ENCODE measurements at regions not wholly inside any gene's neighbourhood (a gene's known extent, or its start where the extent isn't known, plus 50 kb on each side); places are given as distances from the start of the nearest gene placed in this dataset.
"Not testable (repeated sequence)": the region's sequence is repeated elsewhere in the genome, so short reads cannot be mapped to it uniquely, and the experiment has no call there.

- Histone ChIP-seq H3K4me3 (ENCODE audit: low read length) (no peak overlapping the region), H3K9ac (ENCODE audit: low read depth, low read length) (no peak overlapping the region), H3K27me3 (ENCODE audit: insufficient read depth, low read length) (no peaks in the 10 kb centered on the region), H3K27ac (ENCODE audit: low read depth, low read length) (no peak overlapping the region; the same call in 1 of the 2 replicates), H3K36me3 (ENCODE audit: insufficient read depth, low read length) (no peaks in the 10 kb centered on the region), H3K4me1 (ENCODE audit: insufficient read depth, low read length) (peaks cover 29% of the 10 kb centered on the region), H3K9me3 (ENCODE audit: insufficient read depth, low read depth, low read length) (no peaks in the 10 kb centered on the region)
- WGBS, result 91% methylated on average over 23 of the region's 23 CpGs
These were observed 314.1 kb downstream of the ZNF536 start for GRCh38 chr19:30686176-30686820.

GRCh38 chr19:30685426-30686000 lies 313.3 kb downstream of the ZNF536 start:
- H3K27me3 ChIP-seq (ENCODE audit: insufficient read depth, low read length), result no peaks in the 10 kb centered on the region
- 91% methylated on average over 13 of the region's 13 CpGs for WGBS
- H3K9me3 ChIP-seq (ENCODE audit: insufficient read depth, low read depth, low read length), result no peaks in the 10 kb centered on the region
- H3K36me3 ChIP-seq (ENCODE audit: insufficient read depth, low read length), result no peaks in the 10 kb centered on the region
- H3K4me3 ChIP-seq (ENCODE audit: low read length), result no peak overlapping the region
- H3K9ac ChIP-seq (ENCODE audit: low read depth, low read length), result no peak overlapping the region
- no peak overlapping the region for H3K27ac ChIP-seq (ENCODE audit: low read depth, low read length)
- peaks cover 22% of the 10 kb centered on the region; the same call in 1 of the 2 replicates for H3K4me1 ChIP-seq (ENCODE audit: insufficient read depth, low read length)

GRCh38 chr19:30684613-30685012 lies 312.4 kb downstream of the ZNF536 start:
- no peak overlapping the region for H3K27ac ChIP-seq (ENCODE audit: low read depth, low read length)
- H3K9me3 ChIP-seq (ENCODE audit: insufficient read depth, low read depth, low read length), result no peaks in the 10 kb centered on the region
- no peak overlapping the region for H3K4me3 ChIP-seq (ENCODE audit: low read length)
- WGBS, result 82% methylated on average over 10 of the region's 10 CpGs
- no peaks in the 10 kb centered on the region for H3K36me3 ChIP-seq (ENCODE audit: insufficient read depth, low read length)
- H3K4me1 ChIP-seq (ENCODE audit: insufficient read depth, low read length), result peaks cover 13% of the 10 kb centered on the region; the same call in 1 of the 2 replicates
- H3K27me3 ChIP-seq (ENCODE audit: insufficient read depth, low read length), result no peaks in the 10 kb centered on the region
- H3K9ac ChIP-seq (ENCODE audit: low read depth, low read length), result no peak overlapping the region

GRCh38 chr19:30682999-30683536 lies 310.9 kb downstream of the ZNF536 start:
- Histone ChIP-seq H3K4me3 (ENCODE audit: low read length) (no peak overlapping the region), H3K9ac (ENCODE audit: low read depth, low read length) (no peak overlapping the region), H3K27me3 (ENCODE audit: insufficient read depth, low read length) (no peaks in the 10 kb centered on the region), H3K9me3 (ENCODE audit: insufficient read depth, low read depth, low read length) (no peaks in the 10 kb centered on the region), H3K36me3 (ENCODE audit: insufficient read depth, low read length) (no peaks in the 10 kb centered on the region), H3K27ac (ENCODE audit: low read depth, low read length) (no peak overlapping the region), H3K4me1 (ENCODE audit: insufficient read depth, low read length) (peaks cover 13% of the 10 kb centered on the region; the same call in 1 of the 2 replicates)
- WGBS, result 11% methylated on average over 13 of the region's 13 CpGs

GRCh38 chr19:30682146-30682998 lies 310.2 kb downstream of the ZNF536 start:
- 78% methylated on average over 27 of the region's 27 CpGs for WGBS
- H3K9ac ChIP-seq (ENCODE audit: low read depth, low read length), result no peak overlapping the region
- no peaks in the 10 kb centered on the region for H3K9me3 ChIP-seq (ENCODE audit: insufficient read depth, low read depth, low read length)
- H3K36me3 ChIP-seq (ENCODE audit: insufficient read depth, low read length), result no peaks in the 10 kb centered on the region
- no peak overlapping the region for H3K27ac ChIP-seq (ENCODE audit: low read depth, low read length)
- H3K4me3 ChIP-seq (ENCODE audit: low read length), result no peak overlapping the region
- no peaks in the 10 kb centered on the region for H3K27me3 ChIP-seq (ENCODE audit: insufficient read depth, low read length)
- H3K4me1 ChIP-seq (ENCODE audit: insufficient read depth, low read length), result peaks cover 7% of the 10 kb centered on the region; the same call in 1 of the 2 replicates

GRCh38 chr19:30681162-30682100 lies 309.2 kb downstream of the ZNF536 start:
- Histone ChIP-seq H3K27me3 (ENCODE audit: insufficient read depth, low read length) (no peaks in the 10 kb centered on the region), H3K4me3 (ENCODE audit: low read length) (no peak overlapping the region), H3K9me3 (ENCODE audit: insufficient read depth, low read depth, low read length) (no peaks in the 10 kb centered on the region), H3K27ac (ENCODE audit: low read depth, low read length) (no peak overlapping the region), H3K36me3 (ENCODE audit: insufficient read depth, low read length) (no peaks in the 10 kb centered on the region), H3K4me1 (ENCODE audit: insufficient read depth, low read length) (no peaks in the 10 kb centered on the region), H3K9ac (ENCODE audit: low read depth, low read length) (no peak overlapping the region)
- WGBS, result 84% methylated on average over 19 of the region's 19 CpGs

GRCh38 chr19:30680399-30680798 lies 308.2 kb downstream of the ZNF536 start:
- no CpG with 5 or more reads among the region's 3 CpGs for WGBS

GRCh38 chr19:30679789-30680188 lies 307.6 kb downstream of the ZNF536 start:
- WGBS, result 76% methylated on average over 6 of the region's 6 CpGs
- no peaks in the 10 kb centered on the region for H3K36me3 ChIP-seq (ENCODE audit: insufficient read depth, low read length)
- H3K27me3 ChIP-seq (ENCODE audit: insufficient read depth, low read length), result no peaks in the 10 kb centered on the region
- H3K4me3 ChIP-seq (ENCODE audit: low read length), result no peak overlapping the region
- H3K9me3 ChIP-seq (ENCODE audit: insufficient read depth, low read depth, low read length), result no peaks in the 10 kb centered on the region
- H3K4me1 ChIP-seq (ENCODE audit: insufficient read depth, low read length), result no peaks in the 10 kb centered on the region
- H3K27ac ChIP-seq (ENCODE audit: low read depth, low read length), result no peak overlapping the region
- no peak overlapping the region for H3K9ac ChIP-seq (ENCODE audit: low read depth, low read length)

More at GRCh38 chr19:30680399-30680798, 308.2 kb downstream of the ZNF536 start:
- not testable (repeated sequence) for H3K27ac ChIP-seq (ENCODE audit: low read depth, low read length); H3K9me3 ChIP-seq (ENCODE audit: insufficient read depth, low read depth, low read length); H3K4me1 ChIP-seq (ENCODE audit: insufficient read depth, low read length); H3K4me3 ChIP-seq (ENCODE audit: low read length); H3K36me3 ChIP-seq (ENCODE audit: insufficient read depth, low read length); H3K27me3 ChIP-seq (ENCODE audit: insufficient read depth, low read length); H3K9ac ChIP-seq (ENCODE audit: low read depth, low read length)

GRCh38 chr19:30679153-30679702 lies 307.0 kb downstream of the ZNF536 start:
- Histone ChIP-seq H3K9me3 (ENCODE audit: insufficient read depth, low read depth, low read length) (no peaks in the 10 kb centered on the region), H3K27me3 (ENCODE audit: insufficient read depth, low read length) (no peaks in the 10 kb centered on the region), H3K36me3 (ENCODE audit: insufficient read depth, low read length) (no peaks in the 10 kb centered on the region), H3K4me1 (ENCODE audit: insufficient read depth, low read length) (no peaks in the 10 kb centered on the region), H3K9ac (ENCODE audit: low read depth, low read length) (no peak overlapping the region), H3K27ac (ENCODE audit: low read depth, low read length) (no peak overlapping the region), H3K4me3 (ENCODE audit: low read length) (no peak overlapping the region)
- WGBS, result 91% methylated on average over 16 of the region's 16 CpGs

GRCh38 chr19:30678168-30678567 lies 306.0 kb downstream of the ZNF536 start:
- H3K4me3 ChIP-seq (ENCODE audit: low read length), result no peak overlapping the region
- no peaks in the 10 kb centered on the region for H3K4me1 ChIP-seq (ENCODE audit: insufficient read depth, low read length)
- no peaks in the 10 kb centered on the region for H3K27me3 ChIP-seq (ENCODE audit: insufficient read depth, low read length)
- no peaks in the 10 kb centered on the region for H3K36me3 ChIP-seq (ENCODE audit: insufficient read depth, low read length)
- WGBS, result 91% methylated on average over 10 of the region's 10 CpGs
- no peak overlapping the region for H3K9ac ChIP-seq (ENCODE audit: low read depth, low read length)
- no peak overlapping the region for H3K27ac ChIP-seq (ENCODE audit: low read depth, low read length)
- no peaks in the 10 kb centered on the region for H3K9me3 ChIP-seq (ENCODE audit: insufficient read depth, low read depth, low read length)
